SKM-1 (cell line): ENCODE measurements at regions not wholly inside any gene's neighbourhood (a gene's known extent, or its start where the extent isn't known, plus 50 kb on each side); places are given as distances from the start of the nearest gene placed in this dataset.
"Not testable (repeated sequence)": the region's sequence is repeated elsewhere in the genome, so short reads cannot be mapped to it uniquely, and the experiment has no call there.

Source experiments
- DNase-seq: peaks from one replicate; lab custom pipeline; 2025; ENCODE audit not compliant: unreplicated experiment; lab: John Stamatoyannopoulos, UW

DNA sequence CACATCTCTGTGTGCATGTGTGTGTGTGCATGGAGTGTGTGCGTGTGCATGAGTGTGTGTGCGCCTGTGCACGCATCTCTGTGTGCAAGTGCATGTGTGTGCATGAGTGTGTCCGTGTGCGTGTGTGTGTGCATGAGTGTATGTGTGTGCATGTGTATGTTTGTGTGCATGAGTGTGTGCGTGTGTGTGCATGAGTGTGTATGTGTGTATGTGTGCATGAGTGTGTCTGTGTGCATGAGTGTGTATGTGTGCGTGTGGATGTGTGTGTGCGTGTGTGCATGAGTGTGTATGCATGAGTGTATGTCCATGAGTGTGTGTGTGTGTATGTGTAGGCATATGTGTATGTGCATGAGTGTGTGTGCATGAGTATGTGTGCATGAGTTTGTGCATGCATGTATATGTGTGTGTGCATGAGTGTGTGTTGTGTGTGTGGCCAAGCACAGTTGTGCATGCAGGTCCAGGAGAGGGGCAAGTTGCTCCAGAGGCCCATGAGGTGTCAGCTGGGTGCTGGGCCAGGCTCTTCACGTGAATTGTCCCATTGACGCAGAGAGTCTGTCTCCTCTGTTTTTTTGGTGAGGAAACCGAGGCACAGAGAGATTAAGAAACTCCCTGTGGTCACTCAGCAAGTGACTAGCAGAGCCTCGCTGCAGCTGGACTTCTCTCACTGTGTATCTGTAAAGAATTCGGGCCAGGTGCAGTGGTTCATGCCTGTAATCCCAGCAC lies 75.5 kb downstream of the ASB1 start:
- no peak for DNase-seq

DNA sequence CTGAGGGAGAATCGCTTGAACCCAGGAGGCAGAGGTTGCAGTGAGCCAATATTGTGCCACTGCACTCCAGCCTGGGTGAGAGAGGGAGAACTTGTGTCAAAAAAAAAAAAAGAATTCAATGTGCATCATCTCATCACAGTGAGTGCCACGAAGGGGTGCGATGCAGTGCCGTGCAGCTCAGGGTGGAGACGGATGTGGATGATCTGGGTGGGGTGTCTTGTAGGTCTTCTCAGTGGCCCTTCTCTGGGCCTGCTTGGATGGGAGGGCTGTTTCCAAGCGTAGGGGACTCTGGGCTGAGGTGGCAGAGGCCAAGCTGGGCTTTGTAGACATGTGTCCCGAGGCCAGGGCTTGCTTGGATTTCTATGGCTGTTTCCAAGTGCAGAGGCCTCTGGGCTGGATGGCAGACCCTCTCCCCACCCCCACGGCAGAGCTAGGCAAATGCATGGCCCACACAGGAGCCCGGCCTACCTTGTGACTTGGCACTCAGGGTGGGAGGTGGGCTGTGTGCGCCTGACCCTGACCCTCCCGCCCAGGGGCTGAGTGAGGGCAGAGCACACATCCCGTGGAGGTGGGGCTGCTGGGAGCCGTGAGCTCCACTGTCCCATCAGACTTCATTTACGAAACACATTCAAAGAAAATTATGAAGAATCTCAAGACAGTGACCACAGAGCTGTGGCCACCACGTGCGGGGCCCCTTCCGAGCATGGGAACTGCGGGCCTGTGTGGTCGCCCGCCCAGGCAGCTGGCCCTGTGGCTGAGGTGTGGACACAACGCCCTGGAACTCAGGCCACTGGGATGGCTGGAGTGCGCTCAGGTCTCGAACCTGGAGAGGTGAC lies 76.4 kb downstream of the ASB1 start:
- DNase-seq = no peak

DNA sequence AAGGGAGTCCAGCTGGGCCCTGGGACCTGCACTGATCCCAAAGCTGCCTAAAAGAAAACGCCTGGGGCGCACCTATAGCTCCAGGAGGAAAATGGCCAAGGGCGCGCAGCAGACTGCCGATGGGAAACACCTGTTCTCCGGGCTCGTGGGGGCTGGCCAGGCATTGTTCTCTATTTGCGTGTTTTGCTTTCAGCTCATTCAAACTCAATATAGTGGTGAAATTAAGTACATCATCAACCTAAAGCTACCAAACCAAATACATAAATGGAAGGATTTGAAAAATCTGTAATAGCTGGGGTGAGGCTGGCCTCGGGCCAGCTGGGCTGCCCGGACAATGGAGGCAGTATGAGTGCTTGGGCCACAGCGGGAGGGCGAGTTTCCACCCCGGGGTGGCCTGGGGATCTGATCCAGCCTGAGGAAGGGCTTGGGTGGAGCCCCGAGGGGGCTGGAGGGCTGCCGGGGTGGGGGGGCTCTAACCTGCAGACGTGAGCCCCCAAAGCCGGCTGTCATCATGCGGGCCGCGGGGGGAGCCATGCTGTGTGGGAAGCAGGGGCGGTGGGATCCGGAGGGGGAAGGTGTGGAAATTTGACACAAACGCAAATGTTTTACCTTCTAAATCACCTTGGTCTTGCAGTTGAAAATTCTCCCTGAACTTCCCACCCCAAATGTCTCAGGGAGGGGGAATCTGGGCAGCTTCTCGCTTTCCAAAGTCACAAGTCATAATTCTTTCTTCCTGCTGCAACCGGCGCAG lies 77.6 kb downstream of the ASB1 start:
- no peak for DNase-seq

- no peak for DNase-seq
Measured at GRCh38 chr2:238505119-238505891, 78.6 kb downstream of the ASB1 start.

GRCh38 chr2:238505892-238506280 lies 79.2 kb downstream of the ASB1 start:
- no peak for DNase-seq

DNA sequence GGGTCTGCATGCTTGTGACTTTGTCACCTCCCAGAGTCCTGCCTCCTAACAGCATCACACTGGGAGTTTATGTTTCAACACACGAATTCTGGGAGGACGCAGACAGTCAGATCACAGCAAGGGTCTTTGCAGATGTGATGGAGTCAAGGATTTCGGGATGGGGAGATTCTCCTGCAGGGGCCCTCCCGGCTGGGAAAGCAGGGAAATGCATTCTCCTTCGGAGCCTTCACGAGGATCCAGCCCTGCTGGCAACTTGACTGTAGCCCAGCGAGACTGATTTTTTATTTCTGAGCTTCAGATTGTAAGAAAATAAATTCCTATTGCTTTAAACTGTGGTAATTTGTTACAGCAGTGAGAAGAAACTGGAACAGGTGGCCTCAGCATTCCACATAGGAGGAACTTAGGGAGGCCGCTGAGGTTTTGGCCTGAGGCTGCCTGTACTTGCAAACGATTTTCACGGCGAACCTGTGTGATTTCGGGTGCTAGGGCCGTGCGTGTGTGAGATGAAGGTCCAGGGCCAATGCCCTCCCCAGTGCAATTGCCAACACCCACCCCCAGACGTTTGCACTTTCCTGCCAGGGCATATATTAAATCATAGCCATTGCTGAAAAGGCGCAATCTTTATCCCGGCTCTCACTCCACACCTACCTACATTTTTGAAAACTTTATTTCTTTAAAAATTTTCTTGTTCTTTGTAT lies 79.8 kb downstream of the ASB1 start:
- DNase-seq = no peak

- no peak for DNase-seq
Measured at GRCh38 chr2:238507836-238508235, 81.1 kb downstream of the ASB1 start.

GRCh38 chr2:238509151-238509835 lies 82.6 kb downstream of the ASB1 start:
- DNase-seq = no peak

DNA sequence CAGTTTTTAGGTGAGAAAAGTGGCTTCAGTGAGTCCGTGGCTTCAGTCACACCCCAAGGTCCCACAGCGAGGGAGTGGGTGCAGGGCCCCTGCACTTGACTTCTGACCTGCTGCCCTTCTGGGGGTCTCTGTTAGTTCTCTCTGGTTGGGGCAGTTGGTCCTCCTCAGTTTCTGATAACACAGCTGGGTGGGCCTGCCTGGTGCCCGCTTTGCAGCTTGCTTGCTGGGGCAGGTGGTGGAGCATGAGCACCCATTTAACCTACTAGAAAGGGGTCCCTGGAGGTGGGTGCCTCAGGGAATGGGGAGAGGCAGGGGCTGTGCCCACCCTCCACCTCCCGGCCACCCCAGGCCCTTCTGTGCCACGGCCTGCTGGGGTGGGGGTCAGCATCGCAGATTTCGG lies 83.2 kb downstream of the ASB1 start:
- DNase-seq = no peak

DNA sequence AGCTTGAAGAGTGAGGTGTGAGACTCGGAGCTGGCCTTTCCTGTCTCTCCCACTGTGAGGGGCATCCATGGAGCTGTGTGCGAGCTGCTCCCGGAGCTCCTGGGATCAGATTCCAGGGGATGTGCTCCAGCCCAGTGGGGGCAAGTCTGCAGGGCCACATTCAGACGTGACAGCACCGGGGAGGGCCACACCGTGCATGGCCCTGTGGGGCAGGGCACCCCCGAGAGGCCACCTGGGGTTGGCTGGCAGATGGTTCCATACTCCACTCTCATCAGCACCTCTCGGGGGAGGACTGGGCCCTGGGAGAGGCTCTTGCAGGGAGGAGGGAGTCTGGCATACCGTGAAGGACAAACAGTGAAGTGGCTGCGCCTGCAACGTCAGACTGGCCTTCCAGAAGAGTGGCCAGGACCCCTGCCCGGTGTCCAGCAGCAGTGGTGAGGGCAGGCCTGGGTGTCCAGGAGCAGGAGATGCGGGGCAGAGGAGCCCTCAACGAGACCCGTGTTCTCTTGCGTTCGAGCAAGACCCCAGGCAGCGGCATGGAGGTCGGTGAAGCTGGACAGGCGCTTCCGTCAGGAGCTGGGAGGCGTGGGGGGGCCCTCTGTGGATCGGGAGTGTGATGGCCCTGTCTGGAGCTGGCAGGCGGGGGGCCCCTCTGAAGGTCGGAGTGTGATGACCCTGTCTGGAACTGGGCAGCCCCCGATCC lies 84.3 kb downstream of the ASB1 start:
- DNase-seq = no peak

GRCh38 chr2:238511614-238511950 lies 84.9 kb downstream of the ASB1 start:
- DNase-seq = no peak

- no peak for DNase-seq
Measured at GRCh38 chr2:238512247-238512867, 85.6 kb downstream of the ASB1 start.

DNA sequence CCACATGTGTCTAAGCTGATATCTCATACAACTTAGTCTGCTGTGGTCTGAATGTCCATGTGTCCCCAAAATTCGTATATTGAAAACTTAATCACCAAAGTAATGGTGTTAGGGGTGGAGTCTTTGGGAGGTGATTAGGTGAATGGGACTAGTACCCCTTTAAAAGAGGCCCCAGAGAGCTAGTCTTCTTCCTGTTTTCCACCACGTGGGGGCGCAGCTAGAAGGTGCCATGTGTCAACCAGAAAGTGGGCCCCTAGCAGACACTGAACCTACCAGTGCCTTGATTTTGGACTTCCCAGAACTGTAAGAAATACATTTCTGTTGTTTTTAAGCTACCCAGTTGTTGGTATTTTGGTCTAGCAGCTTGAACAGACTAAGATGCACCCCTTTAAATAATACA lies 86.6 kb downstream of the ASB1 start:
- peak; percentile 43 for DNase-seq

DNA sequence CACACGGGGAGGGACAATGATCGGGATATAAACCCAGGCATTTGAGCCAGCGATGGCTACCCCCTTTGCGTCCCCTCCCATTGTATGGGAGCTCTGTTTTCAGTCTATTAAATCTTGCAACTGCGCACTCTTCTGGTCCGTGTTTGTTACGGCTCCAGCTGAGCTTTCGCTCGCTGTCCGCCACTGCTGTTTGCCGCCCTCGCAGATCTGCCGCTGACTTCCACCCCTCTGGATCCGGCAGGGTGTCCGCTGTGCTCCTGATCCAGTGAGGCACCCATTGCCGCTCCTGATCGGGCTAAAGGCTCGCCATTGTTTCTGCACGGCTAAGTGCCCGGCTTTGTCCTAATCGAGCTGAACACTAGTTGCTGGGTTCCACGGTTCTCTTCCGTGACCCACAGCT lies 87.3 kb downstream of the ASB1 start:
- not testable (repeated sequence) for DNase-seq

DNA sequence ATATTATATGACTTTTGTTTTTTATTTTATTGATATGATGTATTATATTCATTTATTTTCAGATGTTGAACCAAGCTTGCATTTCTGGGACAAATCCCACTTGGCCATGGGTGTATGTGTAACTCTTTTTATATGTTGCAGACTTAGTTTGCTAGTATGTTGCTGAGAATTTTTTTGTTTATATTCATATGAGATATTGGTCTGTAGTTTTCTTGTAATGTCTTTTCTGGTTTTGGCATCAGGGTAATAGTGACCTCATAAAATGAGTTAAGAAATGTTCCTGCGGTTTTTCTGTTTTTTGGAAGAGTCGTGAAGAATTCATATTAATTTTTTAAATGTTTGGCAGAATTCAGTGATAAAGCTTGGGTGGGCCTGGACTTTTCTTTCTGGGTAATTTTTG lies 88.7 kb downstream of the ASB1 start:
- DNase-seq = no peak

- no peak for DNase-seq
Measured at GRCh38 chr2:238517209-238517608, 90.5 kb downstream of the ASB1 start.

DNA sequence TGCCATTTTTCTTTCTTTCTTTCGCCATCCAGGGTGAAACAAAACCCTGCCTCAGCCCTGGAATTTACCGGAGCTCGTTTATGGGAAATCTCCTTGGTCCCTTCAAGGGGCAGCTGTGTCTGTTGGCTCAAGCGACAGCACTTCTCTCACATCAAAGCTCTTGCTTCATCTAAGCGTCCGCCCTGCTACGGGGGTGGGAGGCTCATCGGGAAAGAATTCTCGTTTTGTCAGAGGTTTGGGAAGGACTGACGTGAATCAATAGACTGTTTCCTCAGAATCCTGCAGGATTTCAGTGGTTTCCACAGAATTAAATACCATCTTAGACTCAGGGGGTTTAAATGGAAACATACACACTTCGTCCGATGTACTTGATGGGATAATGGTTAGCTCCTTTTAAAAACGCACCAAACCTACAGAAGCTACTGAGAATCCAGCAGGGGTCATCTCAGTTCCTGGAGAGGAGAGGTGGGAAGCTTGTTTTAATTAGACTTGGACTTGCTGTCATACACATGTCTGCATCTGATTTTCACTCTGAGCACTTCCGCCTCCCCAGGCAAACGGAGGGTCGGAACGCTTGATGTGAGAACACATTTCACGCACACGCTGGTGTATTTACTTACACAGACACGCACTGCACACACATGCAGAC lies 91.6 kb downstream of the ASB1 start:
- DNase-seq = no peak

- DNase-seq = no peak
Measured at GRCh38 chr2:238518821-238519186, 92.1 kb downstream of the ASB1 start.
